ENCODE measurements at regions not wholly inside any gene's neighbourhood (a gene's known extent, or its start where the extent isn't known, plus 50 kb on each side); places are given as distances from the start of the nearest gene placed in this dataset.

DNA sequence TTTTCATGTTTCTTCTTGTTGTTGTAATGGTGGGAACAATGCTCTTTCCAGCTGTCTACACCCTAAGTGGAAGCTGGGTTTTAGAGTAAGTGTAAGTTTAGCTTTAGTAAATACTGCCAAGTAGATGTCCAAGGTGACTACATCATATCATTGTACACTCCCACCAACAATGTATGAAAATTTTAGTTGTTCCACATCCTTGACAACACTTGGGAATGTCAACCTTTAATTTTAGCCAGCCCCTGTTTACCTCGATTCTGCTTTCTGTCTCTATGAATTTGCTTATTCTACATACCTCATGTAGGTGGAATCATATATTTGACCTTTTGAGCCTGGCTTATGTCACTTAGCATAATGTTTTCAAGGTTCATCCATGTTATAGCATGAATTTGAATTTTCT, 93.0 kb downstream of the MTPAP start:
- TF ChIP-seq CTCF (IDR thresholded peaks at IDR 0.05) = no peak
- Histone ChIP-seq H3K27ac (no peak overlapping the region), H3K27me3 (no peaks in the 10 kb centered on the region), H3K4me1 (no peaks in the 10 kb centered on the region), H3K9me3 (peaks cover 0 to 12% of the 10 kb centered on the region in 2 donors), H3K4me3 (no peak overlapping the region), H3K36me3 (no peaks in the 10 kb centered on the region)
- ATAC-seq = no peak
- intact Hi-C loops (cut with DNase I) = no loop called here
- no peak for DNase-seq

DNA sequence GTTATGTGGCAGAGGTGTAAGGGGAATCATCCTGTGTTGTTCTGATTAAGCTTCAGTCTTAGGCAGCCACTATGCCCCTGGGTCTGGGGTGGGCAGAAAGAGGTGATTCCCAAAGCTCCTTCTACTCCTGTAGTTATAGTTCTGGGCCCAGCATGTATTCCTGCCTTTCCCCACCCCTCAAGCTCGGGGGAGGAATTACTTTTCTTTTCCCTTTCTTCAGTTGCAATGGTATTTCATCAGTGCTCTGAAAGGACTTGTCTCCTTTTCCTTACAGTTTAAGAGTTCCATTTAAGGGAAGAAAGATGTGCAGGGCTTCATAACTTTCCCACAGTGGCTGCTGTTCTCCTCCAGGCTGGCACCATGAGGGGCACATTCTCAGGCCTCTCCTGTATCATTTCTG, 94.2 kb downstream of the MTPAP start:
- Histone ChIP-seq H3K4me3 (no peak overlapping the region), H3K27ac (no peak overlapping the region), H3K27me3 (no peaks in the 10 kb centered on the region), H3K4me1 (no peaks in the 10 kb centered on the region), H3K36me3 (no peaks in the 10 kb centered on the region), H3K9me3 (peaks cover 0 to 12% of the 10 kb centered on the region in 2 donors)
- intact Hi-C loops (cut with DNase I) = no loop called here
- ATAC-seq (no peak), DNase-seq (no peak)
- TF ChIP-seq CTCF (IDR thresholded peaks at IDR 0.05) = no peak

GRCh38 chr10:30248728-30249127, 100.3 kb downstream of the MTPAP start:
- no peaks in the 10 kb centered on the region for H3K36me3 ChIP-seq
- no peak for TF ChIP-seq CTCF (IDR thresholded peaks at IDR 0.05)
- H3K9me3 ChIP-seq = peaks cover 0 to 5% of the 10 kb centered on the region in 2 donors
- no peaks in the 10 kb centered on the region for H3K27me3 ChIP-seq
- no peak for DNase-seq
- intact Hi-C loops (cut with DNase I) = no loop called here
- H3K4me1 ChIP-seq = no peaks in the 10 kb centered on the region
- H3K27ac ChIP-seq = no peak overlapping the region
- ATAC-seq = no peak
- H3K4me3 ChIP-seq = no peak overlapping the region

GRCh38 chr10:30247704-30248103, 101.4 kb downstream of the MTPAP start:
- Histone ChIP-seq H3K4me3 (no peak overlapping the region), H3K4me1 (no peaks in the 10 kb centered on the region), H3K27me3 (no peaks in the 10 kb centered on the region), H3K27ac (no peak overlapping the region), H3K36me3 (no peaks in the 10 kb centered on the region), H3K9me3 (no peaks in the 10 kb centered on the region)
- DNase-seq (no peak), ATAC-seq (no peak)
- no peak for TF ChIP-seq CTCF (IDR thresholded peaks at IDR 0.05)
- intact Hi-C loops (cut with DNase I) = no loop called here

- no peak for DNase-seq
- Histone ChIP-seq H3K27ac (no peak overlapping the region), H3K9me3 (no peaks in the 10 kb centered on the region), H3K36me3 (no peaks in the 10 kb centered on the region), H3K27me3 (no peaks in the 10 kb centered on the region), H3K4me3 (no peak overlapping the region), H3K4me1 (peaks cover 0 to 4% of the 10 kb centered on the region in 2 donors)
- no peak for ATAC-seq
- intact Hi-C loops (cut with DNase I) = no loop called here
- TF ChIP-seq CTCF (IDR thresholded peaks at IDR 0.05) = no peak
These were observed 107.5 kb downstream of the MTPAP start for GRCh38 chr10:30241422-30242110.
